SK-N-SH treated with all-trans-retinoic acid at 6 μM for 48 hours (cell line): ENCODE measurements at regions not wholly inside any gene's neighbourhood (a gene's known extent, or its start where the extent isn't known, plus 50 kb on each side); places are given as distances from the start of the nearest gene placed in this dataset.
"Not testable (repeated sequence)": the region's sequence is repeated elsewhere in the genome, so short reads cannot be mapped to it uniquely, and the experiment has no call there.

ENCODE experiments used
- ATAC-seq: fragments of 200-7000 bp; cut with Tn5 transposase; 3 replicates; pipeline ENCODE4 v1.9.1; 2020; ENCODE audit warnings: mild to moderate bottlenecking, moderate library complexity
- ARNTL ChIP-seq: fragments of 450-650 bp; formaldehyde crosslinking; IDR thresholded peaks from 2 replicates; pipeline ENCODE4 v1.5.0; 2020; ENCODE audit warnings: low read depth, mild to moderate bottlenecking, moderate library complexity, borderline replicate concordance
- BACH2 ChIP-seq: fragments of 250-450 bp; sonication (Bioruptor Pico); IDR thresholded peaks from 2 replicates; pipeline ENCODE4 v1.9.0; 2021; ENCODE audit warnings: mild to moderate bottlenecking, borderline replicate concordance
- CREB5 ChIP-seq: fragments of 250-450 bp; sonication (Bioruptor Pico); IDR thresholded peaks from 2 replicates; pipeline ENCODE4 v1.5.1; 2020; ENCODE audit warnings: low read depth, mild to moderate bottlenecking, moderate library complexity
- CSDC2 ChIP-seq: fragments of 250-450 bp; sonication (Bioruptor Pico); IDR thresholded peaks from 2 replicates; pipeline ENCODE4 v1.5.0; 2020; ENCODE audit warnings: mild to moderate bottlenecking, moderate library complexity
- CSRNP3 ChIP-seq: fragments of 250-450 bp; sonication (Bioruptor Pico); IDR thresholded peaks from 2 replicates; pipeline ENCODE4 v1.5.1; 2021; ENCODE audit warnings: mild to moderate bottlenecking, moderate library complexity
- ESRRG ChIP-seq: fragments of 250-450 bp; sonication (Bioruptor Pico); IDR thresholded peaks from 2 replicates; pipeline ENCODE4 v1.6.1; 2021; ENCODE audit warnings: mild to moderate bottlenecking
- GLIS3 ChIP-seq: fragments of 250-450 bp; sonication (Bioruptor Pico); IDR thresholded peaks from 2 replicates; pipeline ENCODE4 v1.5.0; 2020; ENCODE audit warnings: mild to moderate bottlenecking, moderate library complexity
- ISL1 ChIP-seq: fragments of 250-450 bp; sonication (Bioruptor Pico); IDR thresholded peaks from 2 replicates; pipeline ENCODE4 v2.1.2; 2022; ENCODE audit warnings: mild to moderate bottlenecking, moderate library complexity
- OSR1 ChIP-seq: fragments of 250-450 bp; sonication (Bioruptor Pico); IDR thresholded peaks from 2 replicates; pipeline ENCODE4 v1.8.0; 2022; ENCODE audit warnings: moderate library complexity, mild to moderate bottlenecking, inconsistent platforms
- PATZ1 ChIP-seq: fragments of 250-450 bp; sonication (Bioruptor Pico); IDR thresholded peaks from 2 replicates; pipeline ENCODE4 v1.8.0; 2020; ENCODE audit warnings: mild to moderate bottlenecking, moderate library complexity, borderline replicate concordance
- POU6F1 ChIP-seq: fragments of 250-450 bp; sonication (Bioruptor Pico); IDR thresholded peaks from 2 replicates; pipeline ENCODE4 v1.8.0; 2021; ENCODE audit warnings: low read depth, mild to moderate bottlenecking, moderate library complexity, borderline replicate concordance
- SNAI2 ChIP-seq: fragments of 250-450 bp; sonication (Bioruptor Pico); IDR thresholded peaks from 2 replicates; pipeline ENCODE4 v1.5.0; 2020; ENCODE audit warnings: mild to moderate bottlenecking, moderate library complexity
- TCF4 ChIP-seq: fragments of 250-450 bp; sonication (Bioruptor Pico); IDR thresholded peaks from 2 replicates; pipeline ENCODE4 v1.8.0; 2021; ENCODE audit warnings: mild to moderate bottlenecking, moderate library complexity, borderline replicate concordance
- TOX ChIP-seq: fragments of 250-450 bp; sonication (Bioruptor Pico); IDR thresholded peaks from 2 replicates; pipeline ENCODE4 v1.8.0; 2021; ENCODE audit warnings: mild to moderate bottlenecking, moderate library complexity, borderline replicate concordance
- TSHZ2 ChIP-seq: fragments of 250-450 bp; sonication (Bioruptor Pico); IDR thresholded peaks from 2 replicates; pipeline ENCODE4 v1.5.0; 2020; ENCODE audit warnings: mild to moderate bottlenecking, moderate library complexity
- ZC3H10 ChIP-seq: fragments of 250-450 bp; sonication (Bioruptor Pico); IDR thresholded peaks from 2 replicates; pipeline ENCODE4 v1.5.1; 2021; ENCODE audit warnings: mild to moderate bottlenecking, moderate library complexity
- ZFP30 ChIP-seq: fragments of 450-650 bp; formaldehyde crosslinking; IDR thresholded peaks from 2 replicates; pipeline ENCODE4 v1.5.0; 2022; ENCODE audit warnings: mild to moderate bottlenecking, moderate library complexity
- ZNF565 ChIP-seq: fragments of 450-650 bp; formaldehyde crosslinking; conservative IDR thresholded peaks from 2 replicates; pipeline ENCODE4 v1.5.0; 2020; ENCODE audit warnings: low read depth, mild to moderate bottlenecking, moderate library complexity
- ZNF70 ChIP-seq: fragments of 450-650 bp; formaldehyde crosslinking; IDR thresholded peaks from 2 replicates; pipeline ENCODE4 v1.5.0; 2020; ENCODE audit warnings: mild to moderate bottlenecking, moderate library complexity
- ZNF8 ChIP-seq: fragments of 450-650 bp; formaldehyde crosslinking; IDR thresholded peaks from 2 replicates; pipeline ENCODE4 v1.5.0; 2020; ENCODE audit warnings: mild to moderate bottlenecking, moderate library complexity

GRCh38 chr3:153274561-153274960, 112.5 kb downstream of the RAP2B start (continued):
- no peak for TF ChIP-seq POU6F1 (CRISPR knock-in tag)
- TF ChIP-seq CSRNP3 (CRISPR knock-in tag) = no peak
- TF ChIP-seq, all 23 proteins: peak for 0

- no peak for ATAC-seq
Measured at GRCh38 chr3:153275514-153275913, 113.5 kb downstream of the RAP2B start.

GRCh38 chr3:153277029-153277428, 115.0 kb downstream of the RAP2B start:
- TF ChIP-seq PATZ1 (CRISPR knock-in tag) = no peak
- no peak for TF ChIP-seq GLIS3 (CRISPR knock-in tag)
- TF ChIP-seq BACH2 (CRISPR knock-in tag) = no peak
- no peak for TF ChIP-seq ZNF8 (CRISPR knock-in tag)
- TF ChIP-seq TOX (CRISPR knock-in tag) = no peak
- no peak for TF ChIP-seq CSRNP3 (CRISPR knock-in tag)
- TF ChIP-seq ZNF70 = no peak
- TF ChIP-seq ARNTL (CRISPR knock-in tag) = no peak
- no peak for TF ChIP-seq TSHZ2
- TF ChIP-seq CREB5 = no peak
- no peak for TF ChIP-seq SNAI2 (CRISPR knock-in tag)
- TF ChIP-seq ZC3H10 (CRISPR knock-in tag) = no peak
- no peak for TF ChIP-seq OSR1 (CRISPR knock-in tag)
- TF ChIP-seq ZFP30 (CRISPR knock-in tag) = no peak
- TF ChIP-seq ISL1 (CRISPR knock-in tag) = no peak
- no peak for TF ChIP-seq ZNF565 (CRISPR knock-in tag)
- no peak for TF ChIP-seq CSDC2 (CRISPR knock-in tag)
- no peak for TF ChIP-seq ESRRG (CRISPR knock-in tag)
- TF ChIP-seq TCF4 (CRISPR knock-in tag) = no peak

More at GRCh38 chr3:153275514-153275913, 113.5 kb downstream of the RAP2B start:
- no peak for TF ChIP-seq TSHZ2

GRCh38 chr3:153281236-153281997, 119.4 kb downstream of the RAP2B start:
- ATAC-seq = not testable (repeated sequence)

More at GRCh38 chr3:153277029-153277428, 115.0 kb downstream of the RAP2B start:
- no peak; the same call in 2 of the 3 replicates for ATAC-seq
